GM12878 (cell line): ENCODE measurements at regions not wholly inside any gene's neighbourhood (a gene's known extent, or its start where the extent isn't known, plus 50 kb on each side); places are given as distances from the start of the nearest gene placed in this dataset.

Source experiments
- ATAC-seq: fragments of 200-7000 bp; cut with Tn5 transposase; 3 replicates; pipeline ENCODE4 v1.9.1; 2020; ENCODE audit warnings: mild to moderate bottlenecking, moderate library complexity
- BruUV-seq: library from RNA; stranded (reverse); fragments of 400-500 nt; replicated peaks from 2 replicates; lab custom pipeline; 2021; lab: Mats Ljungman, UMichigan
- CTCF ChIA-PET: fragments of 300-600 bp; sonication (Branson Sonifier 250); formaldehyde crosslinking; extraction: SDS; loops from one replicate; lab custom pipeline; 2021; ENCODE audit warnings: inconsistent platforms; lab: Yijun Ruan, JAX
- POLR2A ChIA-PET: fragments of 350-600 bp; formaldehyde crosslinking; extraction: SDS; loops from one replicate; lab custom pipeline; 2021; ENCODE audit warnings: inconsistent platforms; lab: Charles Lee
- RAD21 ChIA-PET: fragments of 300-600 bp; sonication (Branson Sonifier 250); formaldehyde crosslinking; loops from one replicate; lab custom pipeline; 2023; ENCODE audit warnings: antibody characterized with exemption; ENCODE audit not compliant: unreplicated experiment; lab: Charles Lee
- SMC1A ChIA-PET: fragments of 300-600 bp; sonication (Branson Sonifier 250); formaldehyde crosslinking; loops from one replicate; lab custom pipeline; 2023; ENCODE audit not compliant: unreplicated experiment, uncharacterized antibody; lab: Charles Lee
- DNase-seq: peaks from one replicate; pipeline ENCODE4 v3.0.0-alpha.2; 2011; ENCODE audit warnings: low read depth, low spot score
- FAIRE-seq: peaks from 3 replicates; lab custom pipeline; 2011; peaks lifted over from hg19 to GRCh38; lab: Jason Lieb, UNC
- H2AFZ ChIP-seq: 2 replicates; pipeline ENCODE4 v1.6.0; 2011; ENCODE audit warnings: low read depth, low read length, control low read depth; ENCODE audit not compliant: control insufficient read depth
- H3K27ac ChIP-seq: 2 replicates; pipeline ENCODE4 v1.5.1; 2011; ENCODE audit warnings: control low read depth; ENCODE audit not compliant: control insufficient read depth, insufficient read depth
- H3K27me3 ChIP-seq, 2 experiments: replicated peaks in 1 of 2; 2 replicates each; pipeline versions ENCODE4 v1.6.0 to v1.6.1; 2011; ENCODE audit warnings: low read length in 1 of 2; ENCODE audit not compliant: control insufficient read depth in 2 of 2, insufficient read depth in 2 of 2
- H3K36me3 ChIP-seq, 2 experiments: 2 replicates each; pipeline ENCODE4 v1.5.1; 2011; ENCODE audit warnings: low read length in 1 of 2; ENCODE audit not compliant: control insufficient read depth in 2 of 2, insufficient read depth in 2 of 2
- H3K4me1 ChIP-seq: 2 replicates; pipeline ENCODE4 v1.6.1; 2011; ENCODE audit warnings: mild to moderate bottlenecking, low read length, moderate library complexity, mixed read lengths; ENCODE audit not compliant: control insufficient read depth, insufficient read depth
- H3K4me2 ChIP-seq: 2 replicates; pipeline ENCODE4 v1.6.0; 2011; ENCODE audit warnings: control low read depth; ENCODE audit not compliant: control insufficient read depth, insufficient read depth
- H3K4me3 ChIP-seq: fragments of 200-600 bp; sonication (generic); 2 replicates; pipeline ENCODE4 v1.5.1; 2016
- H3K79me2 ChIP-seq: 2 replicates; pipeline ENCODE4 v1.6.0; 2011; ENCODE audit warnings: low read length; ENCODE audit not compliant: control insufficient read depth, insufficient read depth
- H3K9ac ChIP-seq: 2 replicates; pipeline ENCODE4 v1.8.0; 2011; ENCODE audit warnings: low read length, control low read depth, mixed read lengths; ENCODE audit not compliant: control insufficient read depth, insufficient read depth
- H3K9me3 ChIP-seq: replicated peaks from 3 replicates; pipeline ENCODE4 v1.5.1; 2011; ENCODE audit warnings: mild to moderate bottlenecking, low read length; ENCODE audit not compliant: control insufficient read depth, insufficient read depth
- H4K20me1 ChIP-seq: 2 replicates; pipeline ENCODE4 v1.6.0; 2011; ENCODE audit not compliant: control insufficient read depth, insufficient read depth
- ELK1 ChIP-seq: IDR thresholded peaks from 2 replicates; pipeline ENCODE4 v1.6.1; 2012; ENCODE audit warnings: low read depth, low read length, improper control_type of control experiment
- JUNB ChIP-seq: IDR thresholded peaks from 2 replicates; pipeline ENCODE4 v1.6.1; 2016; ENCODE audit warnings: antibody characterized with exemption, mild to moderate bottlenecking
- NBN ChIP-seq: fragments of 450-650 bp; IDR thresholded peaks from 2 replicates; pipeline ENCODE4 v1.6.1; 2016
- POU2F2 ChIP-seq: IDR thresholded peaks from 3 replicates; pipeline ENCODE4 v1.6.1; 2011; ENCODE audit warnings: low read depth, mild to moderate bottlenecking, low read length, borderline replicate concordance
- PRDM15 ChIP-seq: fragments of 450-650 bp; formaldehyde crosslinking; IDR thresholded peaks from 2 replicates; pipeline ENCODE4 v1.4.0; 2020; ENCODE audit warnings: mild to moderate bottlenecking, moderate library complexity
- RELA ChIP-seq: fragments of 450-650 bp; IDR thresholded peaks from 2 replicates; pipeline ENCODE4 v1.8.0; 2014; ENCODE audit warnings: borderline replicate concordance; ENCODE audit not compliant: partially characterized antibody
- RFX5 ChIP-seq: IDR thresholded peaks from 2 replicates; pipeline ENCODE4 v1.6.1; 2011; ENCODE audit warnings: low read depth, low read length, improper control_type of control experiment
- STAT1 ChIP-seq: fragments of 450-650 bp; conservative IDR thresholded peaks from 2 replicates; pipeline ENCODE4 v1.6.1; 2014; ENCODE audit warnings: antibody characterized with exemption, mild to moderate bottlenecking
- TCF7 ChIP-seq: IDR thresholded peaks from 2 replicates; pipeline ENCODE4 v1.6.1; 2014; ENCODE audit warnings: antibody characterized with exemption, borderline replicate concordance
- ZNF24 ChIP-seq: fragments of 450-650 bp; IDR thresholded peaks from 2 replicates; pipeline ENCODE4 v1.6.1; 2017; ENCODE audit warnings: antibody characterized with exemption, mild to moderate bottlenecking
- ZNF592 ChIP-seq: fragments of 450-650 bp; IDR thresholded peaks from 2 replicates; pipeline ENCODE4 v1.6.1; 2017; ENCODE audit warnings: mild to moderate bottlenecking, moderate library complexity
- ZZZ3 ChIP-seq: IDR thresholded peaks from 2 replicates; pipeline ENCODE4 v1.6.1; 2011; ENCODE audit warnings: low read depth; ENCODE audit not compliant: control insufficient read depth, insufficient read length
- whole genome bisulfite sequencing: methylation state at CpG from one replicate; pipeline ENCODE4 v1.1.6; 2016; ENCODE audit warnings: low lambda C conversion rate; ENCODE audit not compliant: insufficient replicate concordance, insufficient coverage; ENCODE audit errors: missing lambda C conversion rate; 5-methylcytosine and 5-hydroxymethylcytosine counted together
- in situ Hi-C: fragments of 300-500 bp; cut with MboI; formaldehyde crosslinking; loops from 9 replicates; pipeline ENCODE4 v1.14.3; 2018; ENCODE audit warnings: mixed read lengths
- intact Hi-C: fragments of 100-400 bp; cut with micrococcal nuclease; formaldehyde crosslinking; loops from one replicate; pipeline ENCODE4 v1.14.2; 2022; ENCODE audit not compliant: unreplicated experiment

- no peak for TF ChIP-seq ZNF592
- no peak for TF ChIP-seq TCF7
- TF ChIP-seq ELK1, result no peak
Measured at GRCh38 chr11:86745571-86745970, 54.8 kb upstream of the PRSS23 start (continued).

GRCh38 chr11:86743223-86744118 is 56.9 kb upstream of the PRSS23 start:
- WGBS, result 9% methylated on average over 7 of the region's 7 CpGs
- FAIRE-seq (no peak), DNase-seq (no peak), ATAC-seq (peak; percentile 82)
- in situ Hi-C loops (no loop called here), intact Hi-C loops (no loop called here)
- ChIA-PET SMC1A (no interaction called here), CTCF (interaction anchor here (0.7 kb wide), 1 partner anchor 19 kb away, joined by 4 read pairs; no protein-coding TSS in a partner anchor), RAD21 (no interaction called here), POLR2A (no interaction called here)
- no peaks in the 10 kb centered on the region for H3K9me3 ChIP-seq
- no TSS peak for BruUV-seq
- no peaks in the 10 kb centered on the region for H3K4me1 ChIP-seq
- no peak overlapping the region for H3K9ac ChIP-seq
- H4K20me1 ChIP-seq, result no peaks in the 10 kb centered on the region
- H3K36me3 ChIP-seq, result no peaks in the 10 kb centered on the region
- H2AFZ ChIP-seq, result no peak overlapping the region
- H3K27me3 ChIP-seq, result no peaks in the 10 kb centered on the region; a peak in 2 of 4 replicates
- no peak overlapping the region for H3K4me3 ChIP-seq
- H3K27ac ChIP-seq, result no peak overlapping the region
- no peaks in the 10 kb centered on the region for H3K79me2 ChIP-seq
- H3K4me2 ChIP-seq, result no peak overlapping the region
- TF ChIP-seq RELA, result no peak
- TF ChIP-seq NBN, result no peak
- no peak for TF ChIP-seq ZZZ3
- no peak for TF ChIP-seq PRDM15 (CRISPR knock-in tag)
- no peak for TF ChIP-seq POU2F2
- no peak for TF ChIP-seq STAT1
- TF ChIP-seq RFX5, result peak; percentile 88
- TF ChIP-seq JUNB, result no peak
- TF ChIP-seq ZNF24, result no peak
